PC-3 (cell line): ENCODE measurements at regions not wholly inside any gene's neighbourhood (a gene's known extent, or its start where the extent isn't known, plus 50 kb on each side); places are given as distances from the start of the nearest gene placed in this dataset.

Experiments used
- ATAC-seq: fragments of 200-7000 bp; cut with Tn5 transposase; 2 replicates; pipeline ENCODE4 v1.9.1; 2020; ENCODE audit warnings: mild to moderate bottlenecking, moderate library complexity
- BruUV-seq: library from RNA; stranded (reverse); fragments of 400-500 nt; replicated peaks from 2 replicates; lab custom pipeline; 2021; lab: Mats Ljungman, UMichigan
- CTCF ChIA-PET: fragments of 300-600 bp; sonication (Branson Sonifier 250); formaldehyde crosslinking; loops from one replicate; lab custom pipeline; 2022; ENCODE audit warnings: antibody characterized with exemption; lab: Charles Lee
- POLR2A ChIA-PET: fragments of 300-600 bp; sonication (Branson Sonifier 250); formaldehyde crosslinking; loops from one replicate; lab custom pipeline; 2022; ENCODE audit warnings: antibody characterized with exemption; ENCODE audit not compliant: unreplicated experiment; lab: Charles Lee
- DNase-seq: peaks from one replicate; pipeline ENCODE4 v3.0.0-alpha.2; 2015
- H2AFZ ChIP-seq: fragments of 300-600 bp; sonication (generic); 2 replicates; pipeline ENCODE4 v1.6.0; 2016; ENCODE audit warnings: antibody characterized with exemption, low read length
- H3F3A ChIP-seq: fragments of 300-600 bp; sonication (generic); one replicate; pipeline ENCODE4 v1.6.0; 2017; ENCODE audit warnings: antibody characterized with exemption, low read length, control low read depth, mild to moderate bottlenecking; ENCODE audit not compliant: unreplicated experiment
- H3K27ac ChIP-seq: fragments of 300-600 bp; sonication (generic); 2 replicates; pipeline ENCODE4 v1.5.1; 2016; ENCODE audit warnings: mild to moderate bottlenecking, low read length
- H3K27me3 ChIP-seq: fragments of 300-600 bp; sonication (generic); 2 replicates; pipeline ENCODE4 v1.6.1; 2016; ENCODE audit warnings: low read length, mixed read lengths
- H3K36me3 ChIP-seq: fragments of 300-600 bp; sonication (generic); 2 replicates; pipeline ENCODE4 v1.6.1; 2016; ENCODE audit warnings: low read depth, mixed run types, low read length, mixed read lengths
- H3K4me1 ChIP-seq: fragments of 300-600 bp; sonication (generic); 2 replicates; pipeline ENCODE4 v1.5.1; 2016; ENCODE audit warnings: low read length; ENCODE audit not compliant: insufficient read depth
- H3K4me2 ChIP-seq: fragments of 300-600 bp; sonication (generic); 2 replicates; pipeline ENCODE4 v1.6.0; 2016; ENCODE audit warnings: low read length
- H3K4me3 ChIP-seq: fragments of 300-600 bp; sonication (generic); 2 replicates; pipeline ENCODE4 v1.5.1; 2016; ENCODE audit warnings: mild to moderate bottlenecking, low read length, mixed read lengths
- H3K79me2 ChIP-seq: fragments of 300-600 bp; sonication (generic); 2 replicates; pipeline ENCODE4 v1.6.1; 2017; ENCODE audit warnings: low read length, mixed read lengths
- H3K9ac ChIP-seq: fragments of 300-600 bp; sonication (generic); 2 replicates; pipeline ENCODE4 v1.6.0; 2016; ENCODE audit warnings: mild to moderate bottlenecking, low read length
- H3K9me2 ChIP-seq: fragments of 300-600 bp; sonication (generic); replicated peaks from 2 replicates; pipeline ENCODE4 v1.6.1; 2016; ENCODE audit warnings: mixed run types, low read length, mixed read lengths
- H3K9me3 ChIP-seq: fragments of 300-600 bp; sonication (generic); 2 replicates; pipeline ENCODE4 v1.6.1; 2016; ENCODE audit warnings: low read length, mixed read lengths
- H4K20me1 ChIP-seq: fragments of 300-600 bp; sonication (generic); 2 replicates; pipeline ENCODE4 v1.6.1; 2016; ENCODE audit warnings: low read length, mixed read lengths
- CTCF ChIP-seq: fragments of 300-600 bp; sonication (generic); conservative IDR thresholded peaks from 2 replicates; pipeline ENCODE4 v1.5.1; 2017; ENCODE audit warnings: antibody characterized with exemption, low read depth, mild to moderate bottlenecking, low read length
- EZH2 ChIP-seq: fragments of 300-600 bp; sonication (generic); IDR thresholded peaks from one replicate; pipeline ENCODE4 v1.6.1; 2017; ENCODE audit warnings: antibody characterized with exemption, mild to moderate bottlenecking, low read length; ENCODE audit not compliant: unreplicated experiment
- EZH2phosphoT487 ChIP-seq: fragments of 300-600 bp; sonication (generic); IDR thresholded peaks from 2 replicates; pipeline ENCODE4 v1.6.1; 2018; ENCODE audit warnings: mild to moderate bottlenecking, antibody characterized with exemption, low read length, borderline replicate concordance
- intact Hi-C: fragments of 100-400 bp; cut with micrococcal nuclease; formaldehyde crosslinking; loops from 2 replicates; pipeline ENCODE4 v1.9.0; 2023

DNA sequence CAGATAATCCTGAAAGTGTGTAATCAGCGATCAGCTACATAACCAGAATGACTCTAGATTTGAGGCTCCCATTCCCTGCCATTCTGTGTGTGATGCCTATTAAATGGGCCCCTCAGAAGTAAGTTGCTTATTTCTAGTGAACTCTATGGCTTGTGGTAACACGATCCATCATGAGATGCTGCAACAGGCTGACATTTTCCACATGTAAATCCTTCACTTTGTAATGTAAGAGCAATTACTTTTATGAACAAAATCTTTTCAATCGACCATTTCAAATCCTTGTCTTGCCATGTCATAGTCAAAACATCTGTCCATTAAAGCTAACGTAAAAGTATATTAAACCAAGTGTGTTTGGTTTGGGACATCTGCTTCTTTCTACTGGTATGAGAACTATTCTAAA is 175.9 kb upstream of the ETAA1 start:
- Histone ChIP-seq H3K4me2 (no peak overlapping the region), H3K79me2 (no peaks in the 10 kb centered on the region), H2AFZ (no peak overlapping the region), H3K27me3 (no peaks in the 10 kb centered on the region), H3K4me1 (no peaks in the 10 kb centered on the region), H3K9ac (no peak overlapping the region), H3K27ac (no peak overlapping the region), H4K20me1 (no peaks in the 10 kb centered on the region), H3K4me3 (no peak overlapping the region), H3F3A (no peaks in the 10 kb centered on the region), H3K36me3 (no peaks in the 10 kb centered on the region), H3K9me2 (no peaks in the 10 kb centered on the region), H3K9me3 (no peaks in the 10 kb centered on the region)
- TF ChIP-seq EZH2 (no peak), CTCF (no peak), EZH2phosphoT487 (no peak)
- ATAC-seq (no peak), DNase-seq (no peak)
- no TSS peak for BruUV-seq
- intact Hi-C loops: loop anchor here (10.0 kb wide), 1 partner anchor 646 kb away; no protein-coding TSS in a partner anchor
- POLR2A ChIA-PET: no interaction called here
- CTCF ChIA-PET: no interaction called here

- no peaks in the 10 kb centered on the region for H3K27me3 ChIP-seq
- intact Hi-C loops: loop anchor here (10.0 kb wide), 1 partner anchor 651 kb away; no protein-coding TSS in a partner anchor
- BruUV-seq: no TSS peak
- no peak overlapping the region for H3K27ac ChIP-seq
- H3K4me2 ChIP-seq: no peak overlapping the region
- no peaks in the 10 kb centered on the region for H3F3A ChIP-seq
- no peaks in the 10 kb centered on the region for H3K9me2 ChIP-seq
- H3K4me1 ChIP-seq: no peaks in the 10 kb centered on the region
- POLR2A ChIA-PET: no interaction called here
- no peak for TF ChIP-seq EZH2
- no peak for TF ChIP-seq EZH2phosphoT487
- no peak for TF ChIP-seq CTCF
- ATAC-seq (no peak), DNase-seq (no peak)
- no peak overlapping the region for H3K9ac ChIP-seq
- no peaks in the 10 kb centered on the region for H4K20me1 ChIP-seq
- CTCF ChIA-PET: no interaction called here
- H3K9me3 ChIP-seq: no peaks in the 10 kb centered on the region
- no peaks in the 10 kb centered on the region for H3K36me3 ChIP-seq
- no peak overlapping the region for H2AFZ ChIP-seq
- H3K4me3 ChIP-seq: no peak overlapping the region
- H3K79me2 ChIP-seq: no peaks in the 10 kb centered on the region
Observed at GRCh38 chr2:67225287-67225973, 171.7 kb upstream of the ETAA1 start.

DNA sequence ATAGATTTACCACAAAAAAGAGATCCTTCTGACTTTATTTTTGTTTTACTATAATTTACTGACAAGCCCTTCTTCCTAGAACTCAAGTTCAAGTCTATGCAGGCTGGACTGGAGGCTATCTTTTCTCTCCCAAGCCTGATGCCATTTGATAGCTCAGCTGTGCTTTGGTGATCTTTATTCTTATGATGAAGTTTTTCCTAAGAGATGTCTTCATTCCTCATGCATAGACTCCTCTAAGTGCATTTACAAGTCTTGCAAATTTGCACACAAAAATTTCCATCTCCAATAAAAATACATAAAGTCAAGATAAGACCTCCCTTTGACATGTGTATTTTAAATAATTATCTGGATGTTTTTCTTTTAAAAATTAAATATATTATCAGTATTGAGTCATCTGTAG is 167.4 kb upstream of the ETAA1 start:
- intact Hi-C loops: loop anchor here (10.0 kb wide), 2 partner anchors 615 to 655 kb away; no protein-coding TSS in a partner anchor
- Histone ChIP-seq H4K20me1 (no peaks in the 10 kb centered on the region), H3K9me2 (no peaks in the 10 kb centered on the region), H3K27me3 (no peaks in the 10 kb centered on the region), H3K4me1 (no peaks in the 10 kb centered on the region), H3K9ac (no peak overlapping the region), H3K4me2 (no peak overlapping the region), H3K4me3 (no peak overlapping the region), H3K27ac (no peak overlapping the region), H3K79me2 (no peaks in the 10 kb centered on the region), H3K36me3 (no peaks in the 10 kb centered on the region), H2AFZ (no peak overlapping the region), H3F3A (no peaks in the 10 kb centered on the region), H3K9me3 (no peaks in the 10 kb centered on the region)
- TF ChIP-seq EZH2phosphoT487: no peak
- TF ChIP-seq CTCF: no peak
- TF ChIP-seq EZH2: no peak
- ATAC-seq (no peak), DNase-seq (no peak)
- no TSS peak for BruUV-seq
- CTCF ChIA-PET: no interaction called here
- POLR2A ChIA-PET: no interaction called here
